CD4-positive, alpha-beta memory T cell (primary cell): ENCODE measurements at regions not wholly inside any gene's neighbourhood (a gene's known extent, or its start where the extent isn't known, plus 50 kb on each side); places are given as distances from the start of the nearest gene placed in this dataset.
"Not testable (repeated sequence)": the region's sequence is repeated elsewhere in the genome, so short reads cannot be mapped to it uniquely, and the experiment has no call there.

ENCODE experiments used
- CTCF ChIA-PET: fragments of 350-600 bp; sonication (Branson Sonifier 250); formaldehyde crosslinking; loops from one replicate; lab custom pipeline; 2021; ENCODE audit warnings: inconsistent platforms; ENCODE audit not compliant: partially characterized antibody; lab: Charles Lee
- POLR2A ChIA-PET: fragments of 350-600 bp; sonication (Branson Sonifier 250); formaldehyde crosslinking; loops from one replicate; lab custom pipeline; 2021; ENCODE audit not compliant: partially characterized antibody; lab: Charles Lee
- DNase-seq, 5 donors: peaks; one replicate each; pipeline versions ENCODE4 v3.0.0 to v3.0.0-alpha.2; 2020 to 2022; ENCODE audit warnings: mixed read lengths in 1 of 5
- H3K27ac ChIP-seq: one replicate; pipeline ENCODE4 v1.7.0; 2013; ENCODE audit warnings: low read depth, low read length
- H3K27me3 ChIP-seq: 2 replicates; pipeline ENCODE4 v1.7.0; 2013; ENCODE audit warnings: mild to moderate bottlenecking, low read length, moderate library complexity; ENCODE audit not compliant: insufficient read depth
- H3K36me3 ChIP-seq: 2 replicates; pipeline ENCODE4 v1.7.0; 2013; ENCODE audit warnings: mild to moderate bottlenecking, low read length, moderate library complexity; ENCODE audit not compliant: insufficient read depth
- H3K4me1 ChIP-seq: 2 replicates; pipeline ENCODE4 v1.7.0; 2013; ENCODE audit warnings: mild to moderate bottlenecking, low read length, moderate library complexity; ENCODE audit not compliant: insufficient read depth
- H3K4me3 ChIP-seq, 2 donors: one replicate each; pipeline ENCODE4 v1.7.0; 2013; ENCODE audit warnings: low read length in 2 of 2, mild to moderate bottlenecking in 1 of 2
- H3K9me3 ChIP-seq, 2 donors: one replicate each; pipeline ENCODE4 v1.7.0; 2013; ENCODE audit warnings: low read length in 2 of 2, control low read depth in 1 of 2; ENCODE audit not compliant: control insufficient read depth in 1 of 2
- H3K27ac Mint-ChIP-seq, 7 donors: one replicate each; pipeline ENCODE4 v1.8.0; 2020 to 2021; ENCODE audit warnings: mixed read lengths in 7 of 7, mild to moderate bottlenecking in 6 of 7, inconsistent platforms in 3 of 7, moderate library complexity in 3 of 7
- H3K27me3 Mint-ChIP-seq, 2 donors: one replicate each; pipeline ENCODE4 v1.8.0; 2020 to 2021; ENCODE audit warnings: mixed read lengths in 2 of 2
- H3K36me3 Mint-ChIP-seq, 2 donors: one replicate each; pipeline ENCODE4 v1.8.0; 2020 to 2021; ENCODE audit warnings: mixed read lengths in 2 of 2, inconsistent platforms in 1 of 2, mild to moderate bottlenecking in 1 of 2
- H3K4me1 Mint-ChIP-seq, 4 donors: one replicate each; pipeline ENCODE4 v1.8.0; 2020 to 2021; ENCODE audit warnings: mixed read lengths in 4 of 4, mild to moderate bottlenecking in 1 of 4
- H3K4me3 Mint-ChIP-seq, 8 donors: one replicate each; pipeline ENCODE4 v1.8.0; 2020 to 2021; ENCODE audit warnings: mixed read lengths in 8 of 8, mild to moderate bottlenecking in 7 of 8, moderate library complexity in 6 of 8, inconsistent platforms in 3 of 8
- H3K9me3 Mint-ChIP-seq, 8 donors: one replicate each; pipeline ENCODE4 v1.8.0; 2020 to 2021; ENCODE audit warnings: mixed read lengths in 8 of 8, mild to moderate bottlenecking in 5 of 8, inconsistent platforms in 3 of 8, moderate library complexity in 1 of 8
- intact Hi-C: fragments of 100-400 bp; cut with micrococcal nuclease; formaldehyde crosslinking; loops from one replicate; pipeline ENCODE4 v1.15.1; 2023

- Histone ChIP-seq H3K4me3 (no peak overlapping the region), H3K4me1 (no peaks in the 10 kb centered on the region), H3K27ac (no peak overlapping the region), H3K27me3 (no peaks in the 10 kb centered on the region), H3K9me3 (no peaks in the 10 kb centered on the region), H3K36me3 (no peaks in the 10 kb centered on the region)
- Mint-ChIP-seq H3K27me3 (peaks cover 2 to 17% of the 10 kb centered on the region in 2 donors), H3K4me3 (no peak overlapping the region), H3K27ac (no peak overlapping the region), H3K36me3 (no peaks in the 10 kb centered on the region), H3K9me3 (peaks cover 0 to 9% (median under 1%) of the 10 kb centered on the region in 8 donors), H3K4me1 (no peaks in the 10 kb centered on the region)
- CTCF ChIA-PET: no interaction called here
- intact Hi-C loops: no loop called here
- DNase-seq: no peak
- POLR2A ChIA-PET: no interaction called here
Measured at GRCh38 chr1:29801003-29801402, 564.7 kb downstream of the PTPRU start.

GRCh38 chr1:29800522-29800956 lies 564.2 kb downstream of the PTPRU start:
- H3K4me1 Mint-ChIP-seq: no peaks in the 10 kb centered on the region
- DNase-seq: no peak
- CTCF ChIA-PET: no interaction called here

GRCh38 chr1:29800120-29800519 lies 563.8 kb downstream of the PTPRU start:
- no peak overlapping the region for H3K4me3 ChIP-seq
- H3K4me3 Mint-ChIP-seq: no peak overlapping the region
- ChIA-PET POLR2A (no interaction called here), CTCF (no interaction called here)
- peaks cover 0 to 15% (median 6%) of the 10 kb centered on the region in 8 donors for H3K9me3 Mint-ChIP-seq
- no peaks in the 10 kb centered on the region for H3K27me3 ChIP-seq
- no peak for DNase-seq
- H3K36me3 ChIP-seq: no peaks in the 10 kb centered on the region
- H3K4me1 Mint-ChIP-seq: no peaks in the 10 kb centered on the region
- H3K27me3 Mint-ChIP-seq: peaks cover 2 to 17% of the 10 kb centered on the region in 2 donors
- H3K27ac Mint-ChIP-seq: no peak overlapping the region
- H3K4me1 ChIP-seq: no peaks in the 10 kb centered on the region
- no peaks in the 10 kb centered on the region for H3K36me3 Mint-ChIP-seq
- no peaks in the 10 kb centered on the region for H3K9me3 ChIP-seq
- intact Hi-C loops: no loop called here
- no peak overlapping the region for H3K27ac ChIP-seq

More at GRCh38 chr1:29800522-29800956, 564.2 kb downstream of the PTPRU start:
- Mint-ChIP-seq H3K27me3 (peaks cover 2 to 17% of the 10 kb centered on the region in 2 donors), H3K27ac (no peak overlapping the region), H3K9me3 (peaks cover 0 to 14% (median 5%) of the 10 kb centered on the region in 8 donors), H3K4me3 (no peak overlapping the region), H3K36me3 (no peaks in the 10 kb centered on the region)
- H3K27ac ChIP-seq: no peak overlapping the region
- POLR2A ChIA-PET: no interaction called here
- H3K27me3 ChIP-seq: no peaks in the 10 kb centered on the region
- intact Hi-C loops: no loop called here
- H3K36me3 ChIP-seq: no peaks in the 10 kb centered on the region
- H3K4me1 ChIP-seq: no peaks in the 10 kb centered on the region
- H3K4me3 ChIP-seq: no peak overlapping the region
- no peaks in the 10 kb centered on the region for H3K9me3 ChIP-seq

- Mint-ChIP-seq H3K27ac (no peak overlapping the region), H3K4me1 (no peaks in the 10 kb centered on the region), H3K27me3 (peaks cover 2 to 11% of the 10 kb centered on the region in 2 donors), H3K4me3 (no peak overlapping the region), H3K36me3 (no peaks in the 10 kb centered on the region), H3K9me3 (peaks cover 0 to 20% (median 6%) of the 10 kb centered on the region in 8 donors)
- ChIA-PET CTCF (no interaction called here), POLR2A (no interaction called here)
- H3K27me3 ChIP-seq: no peaks in the 10 kb centered on the region
- no peak overlapping the region for H3K4me3 ChIP-seq
- DNase-seq: no peak
- no peaks in the 10 kb centered on the region for H3K9me3 ChIP-seq
- intact Hi-C loops: no loop called here
- H3K27ac ChIP-seq: no peak overlapping the region
- no peaks in the 10 kb centered on the region for H3K4me1 ChIP-seq
- no peaks in the 10 kb centered on the region for H3K36me3 ChIP-seq
Measured at GRCh38 chr1:29798699-29799566, 562.6 kb downstream of the PTPRU start.

- H3K36me3 ChIP-seq, H3K27me3 ChIP-seq, intact Hi-C loops, H3K9me3 ChIP-seq, H3K4me3 ChIP-seq, POLR2A ChIA-PET, H3K4me1 ChIP-seq, DNase-seq, H3K27ac Mint-ChIP-seq, CTCF ChIA-PET, H3K27me3 Mint-ChIP-seq, H3K4me1 Mint-ChIP-seq, H3K36me3 Mint-ChIP-seq, H3K27ac ChIP-seq, H3K4me3 Mint-ChIP-seq: not testable (repeated sequence)
- peaks cover 0 to 20% (median 6%) of the 10 kb centered on the region in 8 donors for H3K9me3 Mint-ChIP-seq
Measured at GRCh38 chr1:29797125-29797524, 560.8 kb downstream of the PTPRU start.

- H3K9me3 ChIP-seq, H3K27ac Mint-ChIP-seq, CTCF ChIA-PET, H3K27me3 Mint-ChIP-seq, H3K4me3 Mint-ChIP-seq, H3K4me1 Mint-ChIP-seq, H3K36me3 Mint-ChIP-seq, H3K36me3 ChIP-seq, intact Hi-C loops, H3K27me3 ChIP-seq, H3K27ac ChIP-seq, H3K4me3 ChIP-seq, POLR2A ChIA-PET, H3K4me1 ChIP-seq, DNase-seq: not testable (repeated sequence)
- peaks cover 0 to 20% (median 6%) of the 10 kb centered on the region in 8 donors for H3K9me3 Mint-ChIP-seq
Measured at GRCh38 chr1:29795965-29796364, 559.6 kb downstream of the PTPRU start.

- ChIA-PET CTCF (interaction anchor here (1.0 to 1.1 kb wide), 2 partner anchors 10 to 587 kb away, joined by 4 read pairs; no protein-coding TSS in a partner anchor), POLR2A (no interaction called here)
- no peaks in the 10 kb centered on the region for H3K36me3 Mint-ChIP-seq
- Histone ChIP-seq H3K36me3 (no peaks in the 10 kb centered on the region), H3K9me3 (no peaks in the 10 kb centered on the region), H3K4me1 (no peaks in the 10 kb centered on the region), H3K27ac (no peak overlapping the region), H3K27me3 (no peaks in the 10 kb centered on the region), H3K4me3 (no peak overlapping the region)
- H3K27ac Mint-ChIP-seq: no peak overlapping the region
- peaks cover 0 to 20% (median 6%) of the 10 kb centered on the region in 8 donors for H3K9me3 Mint-ChIP-seq
- H3K27me3 Mint-ChIP-seq: peaks cover 0 to 8% of the 10 kb centered on the region in 2 donors
- DNase-seq: no peak
- no peak overlapping the region for H3K4me3 Mint-ChIP-seq
- intact Hi-C loops: loop anchor here (5.0 kb wide), 1 partner anchor 588 kb away; no protein-coding TSS in a partner anchor
- H3K4me1 Mint-ChIP-seq: no peaks in the 10 kb centered on the region
Measured at GRCh38 chr1:29793653-29794348, 557.5 kb downstream of the PTPRU start.
